Inferior parietal cortex (tissue), 1 donor: ENCODE measurements at regions not wholly inside any gene's neighbourhood (a gene's known extent, or its start where the extent isn't known, plus 50 kb on each side); places are given as distances from the start of the nearest gene placed in this dataset.
"Not testable (repeated sequence)": the region's sequence is repeated elsewhere in the genome, so short reads cannot be mapped to it uniquely, and the experiment has no call there.

ENCODE experiments used
- DNase-seq: peaks from one replicate; pipeline ENCODE4 v3.0.0-alpha.2; 2016; ENCODE audit errors: extremely low spot score

- no peak for DNase-seq
Observed at GRCh38 chr9:73344060-73344459, 192.4 kb downstream of the ANXA1 start.

DNA sequence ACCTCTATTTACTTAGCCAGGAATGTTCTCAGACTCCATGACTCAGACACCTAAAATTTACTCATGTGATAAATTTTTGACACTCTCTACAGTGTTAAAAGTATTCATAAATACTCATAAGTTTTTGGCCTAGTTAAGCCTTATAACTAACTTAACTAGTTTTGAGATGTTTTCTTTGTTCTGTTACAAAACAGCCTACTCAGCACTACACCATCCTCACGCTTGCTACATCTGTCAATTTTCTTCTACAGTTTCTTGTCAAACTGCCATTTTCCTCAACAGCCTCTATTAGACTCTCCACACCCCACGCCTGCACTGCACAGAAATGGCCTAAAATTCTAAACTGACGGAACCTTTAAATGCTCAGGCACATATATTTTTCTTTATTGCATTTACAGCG, 195.5 kb downstream of the ANXA1 start:
- no peak for DNase-seq

DNA sequence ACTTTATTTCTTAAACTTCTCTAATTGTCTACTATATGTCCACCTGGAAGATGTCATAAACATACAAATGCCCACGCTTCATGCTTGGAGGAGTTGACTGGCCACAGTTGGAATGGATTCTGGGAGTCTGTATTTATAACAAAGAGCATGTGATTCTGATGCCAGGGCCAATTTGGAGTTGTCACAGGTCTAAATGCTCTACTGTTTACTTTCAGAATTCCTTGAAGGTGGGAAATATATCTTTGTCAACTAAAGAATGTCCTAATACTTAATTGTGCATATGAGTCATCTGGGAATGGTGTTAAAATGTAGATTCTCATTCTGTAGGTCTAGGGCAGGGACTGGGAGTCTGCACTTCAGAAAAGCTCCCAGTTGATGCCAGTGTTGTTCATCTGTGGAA, 196.1 kb downstream of the ANXA1 start:
- DNase-seq: no peak

DNA sequence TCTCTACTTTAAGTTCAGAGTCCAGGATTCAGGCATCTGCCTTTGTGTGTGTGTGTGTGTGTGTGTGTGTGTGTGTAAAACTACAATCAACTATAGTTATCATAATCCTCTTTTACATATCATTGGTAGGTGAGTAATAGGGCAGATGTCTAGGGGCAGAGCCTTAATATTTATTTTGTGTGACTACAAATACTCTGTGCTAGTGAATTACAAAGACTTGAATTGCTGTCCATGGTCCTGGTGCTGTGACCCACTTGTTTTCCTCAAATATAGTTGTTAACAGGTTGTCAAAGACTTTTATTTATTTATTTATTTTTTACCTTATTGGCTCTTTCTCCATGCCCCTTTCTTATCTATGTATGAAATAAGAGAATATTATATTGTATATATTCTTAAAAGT, 196.8 kb downstream of the ANXA1 start:
- no peak for DNase-seq

- DNase-seq: no peak
Observed at GRCh38 chr9:73349476-73349875, 197.8 kb downstream of the ANXA1 start.

GRCh38 chr9:73357607-73358006, 205.9 kb downstream of the ANXA1 start:
- no peak for DNase-seq

DNA sequence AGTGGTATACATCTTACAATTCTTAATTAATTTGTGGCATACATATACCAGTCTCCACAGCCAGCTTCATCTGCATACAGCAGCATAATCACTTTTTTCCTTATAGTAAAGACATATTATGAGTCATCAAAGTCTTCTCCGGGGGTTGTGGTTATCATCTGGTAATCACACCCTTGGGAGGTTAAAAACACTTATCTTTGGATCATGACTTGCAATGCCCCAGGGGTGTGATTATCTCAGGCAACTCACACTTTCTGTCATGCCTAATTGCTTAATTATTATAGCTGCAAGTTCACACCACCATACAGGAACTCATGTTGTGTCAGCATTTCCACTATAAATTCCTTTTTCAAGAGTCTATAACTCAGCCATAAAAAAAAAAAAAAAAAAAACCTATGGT, 218.4 kb downstream of the ANXA1 start:
- no peak for DNase-seq

DNA sequence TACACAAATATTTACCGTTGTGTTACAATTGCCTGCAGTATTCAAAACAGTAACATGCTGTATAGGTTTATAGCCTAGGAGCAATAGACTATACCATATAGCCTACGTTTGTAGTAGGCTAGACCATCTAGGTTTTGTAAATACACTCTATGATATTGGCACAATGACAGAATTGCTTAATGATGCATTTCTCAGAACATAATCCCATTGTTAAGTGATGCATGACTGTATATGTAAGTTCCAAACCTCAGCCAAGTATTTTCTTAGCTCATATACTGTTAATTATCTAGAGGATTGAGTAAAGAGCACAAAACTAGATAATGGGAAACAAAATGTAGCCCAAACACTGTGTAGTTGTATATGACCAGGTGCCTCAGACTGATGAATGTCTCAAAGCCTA, 220.1 kb downstream of the ANXA1 start:
- no peak for DNase-seq

GRCh38 chr9:73380411-73380810, 228.7 kb downstream of the ANXA1 start:
- DNase-seq: no peak

DNA sequence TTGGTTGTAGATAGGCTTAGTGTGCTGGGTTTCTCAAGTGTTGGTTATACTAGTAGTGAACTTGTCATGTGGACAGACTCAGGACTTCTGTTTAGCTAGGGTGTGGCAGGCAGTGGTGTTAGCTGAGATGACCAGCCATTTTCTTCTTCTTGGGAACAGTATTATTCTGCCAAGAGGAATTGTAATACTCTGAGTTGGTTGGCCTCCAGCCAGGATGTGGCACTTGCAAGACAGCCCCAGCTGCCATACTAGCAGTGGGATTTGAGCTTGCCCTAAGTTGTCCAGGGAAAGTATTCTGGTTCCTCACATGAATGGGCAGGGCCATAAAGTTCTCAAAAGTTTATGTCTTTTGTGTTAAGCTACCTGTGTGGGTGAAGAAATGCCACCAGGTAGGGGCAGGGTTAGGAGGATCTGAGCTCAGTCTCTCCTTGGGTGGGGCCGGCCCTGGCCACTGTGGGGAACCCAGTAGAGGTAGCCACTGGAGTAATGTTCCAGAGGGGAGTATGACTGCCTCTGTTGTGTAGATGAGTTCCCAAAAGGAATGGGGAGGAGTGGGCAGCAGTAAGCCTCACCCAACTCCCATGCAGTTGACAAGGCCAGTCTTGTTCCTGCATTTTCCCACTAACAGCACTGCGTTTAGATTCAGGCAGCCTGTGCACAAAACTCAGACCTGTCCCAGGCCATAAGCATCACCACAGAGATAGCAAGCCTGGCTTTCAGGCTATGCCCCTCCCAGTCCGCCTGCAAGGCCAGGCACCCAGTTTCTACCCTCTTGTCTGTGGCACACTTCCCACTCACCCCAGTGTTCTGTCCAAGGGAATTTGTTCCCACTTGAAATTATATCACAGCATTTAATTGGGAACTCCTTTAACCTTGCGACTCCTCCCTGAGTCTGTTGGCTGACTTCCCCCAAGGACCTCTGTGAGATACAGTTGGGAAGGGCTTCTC, 250.7 kb downstream of the ANXA1 start:
- DNase-seq: no peak

GRCh38 chr9:73411494-73411893, 259.8 kb downstream of the ANXA1 start:
- DNase-seq: no peak

- DNase-seq: no peak
Observed at GRCh38 chr9:73412874-73413273, 261.2 kb downstream of the ANXA1 start.

DNA sequence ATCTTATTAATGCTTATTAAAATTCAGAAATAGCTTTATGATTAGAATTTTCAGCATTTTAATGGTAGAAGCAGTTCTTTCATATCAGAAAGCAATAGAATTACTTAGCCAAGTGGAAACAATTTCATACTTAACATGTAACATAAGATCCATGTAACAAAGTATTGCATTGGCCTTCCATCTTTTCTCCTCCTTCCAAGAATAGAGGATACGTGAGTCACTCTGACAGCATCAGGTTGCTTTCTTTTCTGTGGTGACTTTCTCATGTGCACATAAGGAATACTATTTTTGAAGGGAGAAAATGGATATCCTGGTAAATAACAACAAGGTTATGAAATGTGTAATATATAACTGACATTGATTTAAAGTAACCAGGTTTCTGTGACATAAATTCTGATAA, 272.2 kb downstream of the ANXA1 start:
- DNase-seq: no peak

GRCh38 chr9:73426269-73426668, 274.6 kb downstream of the ANXA1 start:
- DNase-seq: peak; percentile 37

GRCh38 chr9:73434826-73435225, 283.2 kb downstream of the ANXA1 start:
- no peak for DNase-seq

- no peak for DNase-seq
Observed at GRCh38 chr9:73437758-73438157, 286.1 kb downstream of the ANXA1 start.

DNA sequence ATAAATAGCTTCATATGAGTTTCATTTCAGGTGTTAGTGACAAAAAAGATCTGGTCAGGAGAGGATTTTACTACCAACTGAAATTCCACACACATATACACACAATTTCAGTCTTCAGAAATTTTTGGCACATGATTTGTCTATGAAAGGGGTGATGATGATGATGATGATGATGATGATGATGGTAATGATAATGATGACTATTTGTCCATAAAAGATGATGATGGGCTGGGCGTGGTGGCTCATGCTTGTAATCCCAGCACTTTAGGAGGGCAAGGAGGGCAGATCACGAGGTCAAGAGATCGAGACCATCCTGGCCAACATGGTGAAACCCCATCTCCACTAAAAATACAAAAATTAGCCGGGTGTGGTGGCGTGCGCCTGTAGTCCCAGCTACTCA, 288.2 kb downstream of the ANXA1 start:
- DNase-seq: not testable (repeated sequence)

GRCh38 chr9:73441223-73441622, 289.6 kb downstream of the ANXA1 start:
- DNase-seq: no peak

DNA sequence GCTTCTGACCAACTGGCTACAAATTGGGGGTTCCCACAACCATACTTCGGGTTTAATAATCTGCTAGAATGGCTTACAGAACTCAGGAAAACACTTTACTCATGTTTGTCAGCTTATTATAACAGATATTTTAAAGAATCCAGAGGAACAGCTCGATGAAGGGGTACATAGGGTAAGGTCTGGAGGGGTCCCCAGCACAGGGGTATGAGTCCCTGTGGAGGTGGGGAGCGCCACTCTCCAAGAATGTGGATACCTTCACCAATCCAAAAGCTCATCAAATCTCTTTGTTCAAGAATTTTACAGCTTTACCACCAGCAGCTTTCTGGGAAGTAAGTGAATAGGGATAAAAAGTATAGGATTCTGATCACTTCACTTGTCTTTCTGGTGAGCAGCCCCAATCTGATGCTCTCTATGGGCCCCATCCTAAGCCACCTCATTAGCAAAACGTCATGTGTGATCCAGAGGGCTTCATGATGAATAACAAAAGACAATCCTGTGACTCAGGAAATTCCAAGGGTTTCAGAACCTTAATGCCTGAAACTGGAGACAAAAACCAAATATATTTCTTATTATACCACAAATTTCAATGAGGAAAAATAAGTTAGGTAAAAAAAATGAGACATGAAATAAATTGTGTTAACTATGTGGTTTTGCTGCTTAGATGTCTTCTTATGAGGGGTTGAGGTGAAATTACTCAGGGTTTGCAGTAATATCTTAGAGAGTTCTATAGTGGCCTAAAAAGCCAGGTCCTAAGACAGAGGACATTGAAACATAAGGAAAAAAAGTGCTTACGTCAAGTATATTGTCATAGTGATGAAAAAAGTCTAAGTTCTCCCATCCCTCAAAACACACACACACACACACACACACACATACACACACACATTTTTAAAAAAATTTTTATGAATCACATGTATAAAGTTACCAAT, 290.5 kb downstream of the ANXA1 start:
- no peak for DNase-seq

GRCh38 chr9:73444821-73445220, 293.2 kb downstream of the ANXA1 start:
- DNase-seq: no peak

GRCh38 chr9:73445384-73445783, 293.7 kb downstream of the ANXA1 start:
- DNase-seq: not testable (repeated sequence)

DNA sequence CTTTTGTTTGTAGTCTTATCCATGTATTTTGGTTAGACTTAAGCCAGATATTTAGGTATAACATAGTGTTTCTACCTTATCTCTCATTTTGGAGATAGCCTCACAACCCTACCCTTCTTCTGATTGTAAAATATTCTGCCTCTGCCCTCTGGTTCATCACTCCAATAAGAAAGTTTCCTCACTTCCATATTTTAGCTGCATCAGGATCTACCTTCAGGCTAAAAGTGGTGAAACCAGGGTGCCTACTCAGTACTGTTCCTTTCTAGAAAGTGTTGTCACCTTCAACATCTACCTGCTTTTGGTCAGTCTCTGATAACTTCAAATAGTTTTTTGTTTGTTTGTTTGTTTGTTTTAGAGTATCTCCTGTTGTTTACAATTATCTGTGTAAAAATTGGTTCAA, 294.6 kb downstream of the ANXA1 start:
- DNase-seq: no peak

DNA sequence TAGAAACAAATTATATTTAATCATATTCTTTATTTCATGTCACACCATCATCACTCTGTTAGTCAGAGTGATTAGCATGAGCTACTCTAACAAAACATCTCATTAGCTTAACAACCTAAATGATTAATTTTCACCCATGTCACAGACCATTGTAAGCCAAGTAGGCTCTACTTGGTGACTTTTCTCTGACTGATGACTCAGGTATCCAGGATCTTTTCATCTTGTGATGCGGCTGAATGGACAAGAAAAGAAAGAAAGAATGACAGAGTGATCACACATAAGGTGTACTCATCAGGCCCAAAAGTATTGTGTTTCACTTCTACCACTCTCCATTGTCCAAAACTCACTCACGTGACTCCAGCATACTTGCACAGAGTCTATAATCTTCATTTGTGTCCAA, 299.3 kb downstream of the ANXA1 start:
- no peak for DNase-seq
